GM12892 (cell line): ENCODE measurements at regions not wholly inside any gene's neighbourhood (a gene's known extent, or its start where the extent isn't known, plus 50 kb on each side); places are given as distances from the start of the nearest gene placed in this dataset.
A peak's percentile ranks its signal among the peaks of the same experiment; 100 is the strongest.

Experiments used
- DNase-seq: peaks from one replicate; pipeline ENCODE4 v3.0.0; 2011; ENCODE audit not compliant: insufficient read length
- FAIRE-seq: peaks from 2 replicates; lab custom pipeline; 2011; peaks lifted over from hg19 to GRCh38; lab: Jason Lieb, UNC
- POLR2A ChIP-seq: IDR thresholded peaks from 2 replicates; pipeline ENCODE4 v1.6.1; 2011; ENCODE audit warnings: low read depth, low read length, control low read depth
- POLR2AphosphoS5 ChIP-seq: IDR thresholded peaks from 2 replicates; pipeline ENCODE4 v1.6.1; 2011; ENCODE audit warnings: low read depth, low read length, control low read depth
- TAF1 ChIP-seq: IDR thresholded peaks from 2 replicates; pipeline ENCODE4 v1.6.1; 2011; ENCODE audit warnings: low read depth, mild to moderate bottlenecking, control low read depth, low read length, borderline replicate concordance

DNA sequence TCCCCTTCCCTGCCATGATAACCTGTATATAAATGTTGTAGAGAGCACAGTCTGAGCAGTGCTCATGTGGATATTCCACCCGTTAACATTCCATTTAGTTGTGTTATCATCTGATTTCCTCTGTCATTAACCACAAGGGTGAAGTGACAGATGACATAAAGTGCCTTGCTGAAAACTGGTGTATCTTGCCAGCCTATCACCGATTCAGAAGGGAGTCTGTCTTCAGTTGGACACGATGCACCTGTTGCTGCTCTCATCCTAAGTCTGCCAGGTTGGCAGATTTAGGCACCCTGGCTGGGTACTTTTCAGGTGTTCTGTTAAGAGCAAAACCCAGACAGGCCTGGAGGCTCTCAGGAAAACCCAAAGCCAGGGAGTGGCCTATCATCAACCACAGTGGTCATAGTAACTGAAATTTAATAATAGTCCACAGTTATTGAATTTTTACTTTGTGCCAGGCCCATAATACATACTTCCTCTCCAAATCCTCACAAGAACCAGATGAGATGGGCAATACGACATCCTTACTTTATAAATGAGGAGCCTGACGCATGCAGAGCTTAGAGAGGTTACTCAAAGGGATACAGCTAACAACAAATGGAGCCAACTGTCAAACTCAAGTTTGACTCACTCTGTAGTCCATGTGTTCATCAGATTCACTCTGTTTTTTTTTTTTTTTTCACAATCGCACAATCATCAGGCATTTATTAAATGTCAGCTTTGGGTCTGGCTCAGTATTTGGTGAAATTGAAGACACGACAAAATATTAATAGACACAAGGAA is 100.7 kb upstream of the SPRY4 start:
- FAIRE-seq = no peak

DNA sequence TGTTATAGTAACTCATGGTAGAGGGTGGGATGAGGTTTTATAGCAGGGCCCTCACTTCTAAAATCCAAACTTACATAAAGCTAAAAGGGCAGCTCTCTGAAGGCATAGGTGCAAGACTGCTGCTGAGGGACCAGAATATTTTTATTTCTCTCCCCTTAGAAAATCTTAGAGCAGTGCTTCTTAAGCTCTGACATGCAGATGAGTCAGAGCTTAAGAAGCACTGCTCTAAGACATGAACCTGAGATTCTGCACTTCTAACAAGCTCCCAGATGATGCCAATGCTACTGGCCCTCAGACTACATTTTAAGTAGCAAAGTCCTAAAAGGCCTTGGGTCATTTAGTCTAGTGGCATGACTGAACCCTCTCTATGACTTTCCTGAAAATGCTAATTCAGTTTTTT is 97.6 kb upstream of the SPRY4 start:
- DNase-seq (no peak), FAIRE-seq (no peak)
- no peak for TF ChIP-seq POLR2AphosphoS5
- no peak for TF ChIP-seq TAF1
- no peak for TF ChIP-seq POLR2A

More for the DNA sequence above, 100.7 kb upstream of the SPRY4 start:
- no peak for TF ChIP-seq TAF1
- no peak for TF ChIP-seq POLR2AphosphoS5
- no peak for TF ChIP-seq POLR2A
- no peak for DNase-seq

DNA sequence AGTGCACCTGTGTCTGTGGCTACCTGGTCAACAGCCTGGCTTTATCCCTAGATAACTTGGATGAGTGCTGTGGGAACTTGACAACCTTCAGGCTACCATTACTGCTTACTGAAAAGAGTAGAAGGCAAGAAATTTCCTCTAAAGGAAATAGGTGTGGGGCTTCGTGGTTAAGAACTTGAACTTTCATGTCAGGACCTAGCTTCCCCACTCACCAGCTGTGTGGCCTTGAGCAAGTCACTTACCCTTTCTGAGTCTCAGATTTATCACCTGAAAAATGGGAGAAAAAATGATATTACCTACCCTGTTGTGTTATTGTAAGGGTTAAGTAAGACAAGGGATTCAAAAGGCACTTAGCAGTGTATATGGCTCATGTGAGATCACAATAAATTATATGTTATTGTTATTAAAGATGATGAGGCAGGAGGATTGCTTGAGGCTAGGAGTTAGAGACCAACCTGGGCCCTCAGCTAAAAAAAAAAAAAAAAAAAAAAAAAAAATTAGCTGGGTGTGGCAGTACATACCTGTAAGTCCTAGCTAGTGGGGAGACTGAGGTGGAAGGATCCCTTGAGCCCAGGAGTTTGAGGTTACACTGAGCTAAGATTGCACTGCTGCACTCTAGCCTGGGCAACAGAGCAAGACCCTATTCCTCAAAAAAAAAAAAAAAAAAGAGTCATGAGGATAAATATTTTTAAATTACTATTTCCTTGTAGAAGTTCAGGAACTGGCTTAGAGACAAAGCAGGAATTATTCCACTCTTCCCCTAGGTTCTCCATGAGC is 97.0 kb upstream of the SPRY4 start:
- peak; percentile 14 for FAIRE-seq
- no peak for DNase-seq
- TF ChIP-seq POLR2A = no peak
- TF ChIP-seq POLR2AphosphoS5 = no peak
- TF ChIP-seq TAF1 = no peak

- FAIRE-seq (no peak), DNase-seq (no peak)
- TF ChIP-seq TAF1 = no peak
- no peak for TF ChIP-seq POLR2AphosphoS5
- no peak for TF ChIP-seq POLR2A
These were observed 96.4 kb upstream of the SPRY4 start for GRCh38 chr5:142421228-142421617.

DNA sequence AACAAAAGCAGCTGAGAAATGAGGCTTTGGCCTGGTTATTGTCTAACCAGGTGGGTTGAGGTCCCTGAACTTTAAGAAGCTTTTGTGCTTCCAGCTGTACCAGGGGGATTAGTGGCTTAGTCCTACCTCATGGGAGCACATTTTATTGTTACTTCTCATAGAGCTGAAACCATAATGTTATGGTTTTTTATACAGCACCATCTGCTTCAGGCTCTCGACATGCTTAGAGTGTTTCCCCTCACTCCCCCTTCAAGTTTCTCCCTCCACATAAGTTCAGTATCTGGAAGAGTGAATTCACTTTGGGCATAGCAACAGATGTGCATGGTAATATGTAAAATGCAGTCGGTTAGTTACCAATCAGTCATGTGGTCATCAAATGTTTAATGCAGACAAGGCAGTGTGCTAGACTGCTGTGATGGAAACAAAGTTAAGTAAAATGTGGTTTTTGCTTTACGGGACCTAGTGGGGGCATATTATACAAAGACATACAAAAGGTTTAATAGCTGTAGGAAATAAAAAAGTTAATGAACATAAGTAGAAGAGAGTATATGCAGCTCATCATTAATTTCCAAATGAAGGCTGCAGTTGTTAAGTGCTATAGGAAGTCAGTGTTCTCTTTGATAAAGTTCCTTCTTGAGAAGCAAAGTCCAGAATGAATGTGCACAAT is 95.9 kb upstream of the SPRY4 start:
- TF ChIP-seq POLR2A = no peak
- TF ChIP-seq POLR2AphosphoS5 = no peak
- TF ChIP-seq TAF1 = no peak
- DNase-seq = no peak
- peak; percentile 14 for FAIRE-seq

DNA sequence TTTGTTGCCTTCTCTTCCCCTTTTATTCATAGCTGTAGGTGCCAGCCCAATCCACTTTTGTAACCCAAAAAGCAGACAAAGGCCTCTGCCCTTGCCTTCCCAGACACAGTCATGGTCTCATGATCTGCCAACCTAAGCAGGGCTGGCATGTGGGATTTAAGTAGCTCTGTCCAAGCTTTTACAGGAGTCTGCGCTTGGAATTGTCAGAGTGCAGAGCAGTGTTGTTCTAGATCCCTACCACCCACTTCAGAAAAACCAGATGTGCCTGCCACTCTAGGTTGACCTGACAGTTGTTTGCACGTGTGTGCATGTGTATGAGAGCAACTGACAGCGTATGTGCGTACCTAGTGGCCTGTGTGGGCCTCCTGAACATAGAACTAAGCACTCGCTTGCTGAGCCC is 87.8 kb upstream of the SPRY4 start:
- no peak for TF ChIP-seq TAF1
- no peak for TF ChIP-seq POLR2A
- TF ChIP-seq POLR2AphosphoS5 = no peak
- DNase-seq = no peak
- FAIRE-seq = no peak

- no peak for DNase-seq
- TF ChIP-seq POLR2A (no peak), TAF1 (no peak), POLR2AphosphoS5 (no peak)
- FAIRE-seq = no peak
These were observed 87.0 kb upstream of the SPRY4 start for GRCh38 chr5:142411656-142412425.

DNA sequence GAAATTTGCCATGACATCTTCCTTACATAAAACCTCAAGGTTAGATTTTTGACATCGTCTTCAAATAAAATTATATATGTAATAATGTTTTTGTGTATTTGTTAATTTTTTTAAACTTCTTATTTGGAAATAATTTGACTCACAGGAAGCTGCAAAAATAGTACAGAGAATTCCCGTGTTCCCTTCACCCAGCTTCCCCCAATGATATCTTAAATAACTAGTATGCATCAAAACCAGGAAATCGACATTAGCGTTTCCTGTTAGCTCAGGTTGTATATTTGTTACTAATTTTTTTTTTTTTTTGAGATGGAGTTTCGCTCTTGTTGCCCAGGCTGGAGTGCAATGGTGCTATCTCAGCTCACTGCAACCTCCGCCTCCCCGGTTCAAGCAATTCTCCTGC is 86.3 kb upstream of the SPRY4 start:
- no peak for FAIRE-seq
- no peak for DNase-seq
- TF ChIP-seq POLR2A = no peak
- no peak for TF ChIP-seq TAF1
- TF ChIP-seq POLR2AphosphoS5 = no peak

DNA sequence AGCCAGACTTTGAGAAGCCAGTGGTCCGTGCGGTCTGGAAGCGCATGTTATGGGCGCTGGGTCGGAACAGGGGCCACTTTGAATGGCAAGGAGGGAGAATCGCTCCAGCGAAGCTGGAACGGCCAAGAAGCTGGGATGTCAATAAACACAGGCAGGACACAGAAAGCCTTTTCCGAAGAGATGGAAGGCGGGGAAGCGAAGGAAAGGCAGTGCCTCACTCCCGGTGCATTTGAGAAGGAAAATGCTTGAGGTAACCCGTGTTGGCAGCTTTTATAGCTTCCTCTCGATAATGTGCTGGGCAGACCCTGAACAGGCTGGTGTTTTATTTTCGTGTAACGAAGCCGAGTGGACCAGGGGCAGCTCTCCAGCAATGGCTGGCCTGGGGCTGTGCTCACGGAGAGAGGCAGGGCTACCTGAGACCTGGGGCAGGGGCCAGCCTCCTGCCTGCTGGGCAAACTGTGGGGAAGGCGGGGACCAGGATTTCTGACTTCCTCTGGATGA is 84.2 kb upstream of the SPRY4 start:
- TF ChIP-seq POLR2AphosphoS5 = no peak
- no peak for TF ChIP-seq TAF1
- TF ChIP-seq POLR2A = no peak
- DNase-seq (no peak), FAIRE-seq (no peak)

GRCh38 chr5:142408536-142408935 is 83.7 kb upstream of the SPRY4 start:
- DNase-seq = no peak
- TF ChIP-seq TAF1 = no peak
- no peak for TF ChIP-seq POLR2A
- no peak for TF ChIP-seq POLR2AphosphoS5
- FAIRE-seq = no peak

DNA sequence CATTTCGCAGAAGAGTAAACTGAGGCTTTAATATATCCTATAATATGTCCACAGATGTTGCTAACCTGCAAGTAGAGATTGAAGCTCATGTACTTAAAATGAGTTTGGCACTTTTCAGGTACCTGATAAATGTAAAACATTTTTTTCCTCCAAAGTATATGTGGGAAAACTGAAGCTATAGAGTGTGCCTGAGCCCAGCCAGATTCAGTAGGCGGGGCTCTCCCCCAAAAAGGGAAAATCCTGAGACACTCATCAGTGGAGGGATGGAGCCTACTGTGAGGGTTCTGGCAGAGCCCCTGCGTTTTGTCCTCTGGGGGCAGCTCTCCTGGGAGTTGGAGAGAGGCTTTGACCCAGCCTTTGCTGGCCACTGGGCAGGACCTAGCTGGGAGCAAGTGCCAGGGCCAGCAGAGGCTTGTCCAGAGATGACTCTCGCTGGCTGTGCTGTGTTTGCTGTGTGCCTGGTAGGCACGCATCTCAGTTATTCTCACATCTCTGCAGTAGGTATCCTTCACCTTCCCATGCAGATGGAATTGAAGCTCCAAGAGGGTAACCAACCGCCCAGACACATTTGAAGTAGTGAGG is 81.1 kb upstream of the SPRY4 start:
- TF ChIP-seq TAF1 = no peak
- no peak for TF ChIP-seq POLR2AphosphoS5
- TF ChIP-seq POLR2A = no peak

More for the DNA sequence above, 81.1 kb upstream of the SPRY4 start:
- no peak for DNase-seq
- no peak for FAIRE-seq
